GM18499 (cell line): ENCODE measurements at regions not wholly inside any gene's neighbourhood (a gene's known extent, or its start where the extent isn't known, plus 50 kb on each side); places are given as distances from the start of the nearest gene placed in this dataset.

Experiments
- ATAC-seq: cut with Tn5 transposase; IDR thresholded peaks from one replicate; pipeline ENCODE4 v1.9.1; 2021; ENCODE audit warnings: moderate number of reproducible peaks; ENCODE audit not compliant: insufficient read depth, unreplicated experiment

DNA sequence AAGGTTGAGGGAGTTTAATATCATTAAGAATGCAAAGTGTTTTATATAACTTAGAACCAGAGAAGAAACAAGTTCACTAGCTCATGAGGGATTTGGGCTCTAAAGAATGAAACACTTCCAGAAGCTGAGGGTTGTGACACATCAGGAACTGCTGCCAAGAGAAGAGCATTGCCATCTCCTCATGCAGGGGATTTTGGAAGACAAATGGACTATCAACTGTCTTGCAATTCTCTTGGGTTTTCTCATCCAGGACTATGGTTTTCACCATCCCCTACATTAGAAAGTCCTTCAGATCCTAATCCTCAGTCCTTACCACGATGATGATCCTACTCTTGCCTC, 59.7 kb upstream of the KL start:
- ATAC-seq, result no peak

DNA sequence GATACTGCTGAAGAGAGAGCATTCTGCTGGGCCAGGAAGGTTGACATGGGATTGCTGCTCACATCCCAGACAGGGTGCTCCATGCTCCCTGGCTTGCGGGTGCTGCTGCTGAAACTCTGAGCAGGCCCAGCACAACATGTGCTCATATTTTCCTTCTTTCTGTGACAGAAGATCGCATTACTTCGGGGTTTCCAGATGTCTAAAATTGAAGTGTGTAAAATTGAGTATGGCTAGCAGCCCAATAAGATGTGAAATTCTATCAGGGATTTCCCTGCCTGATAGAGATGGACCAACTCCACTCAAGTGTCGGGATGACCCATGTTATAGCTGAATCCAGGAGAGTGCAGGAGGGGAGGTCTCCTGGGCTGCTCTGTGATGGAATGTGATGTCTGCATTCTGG, 55.6 kb upstream of the KL start:
- no peak for ATAC-seq

DNA sequence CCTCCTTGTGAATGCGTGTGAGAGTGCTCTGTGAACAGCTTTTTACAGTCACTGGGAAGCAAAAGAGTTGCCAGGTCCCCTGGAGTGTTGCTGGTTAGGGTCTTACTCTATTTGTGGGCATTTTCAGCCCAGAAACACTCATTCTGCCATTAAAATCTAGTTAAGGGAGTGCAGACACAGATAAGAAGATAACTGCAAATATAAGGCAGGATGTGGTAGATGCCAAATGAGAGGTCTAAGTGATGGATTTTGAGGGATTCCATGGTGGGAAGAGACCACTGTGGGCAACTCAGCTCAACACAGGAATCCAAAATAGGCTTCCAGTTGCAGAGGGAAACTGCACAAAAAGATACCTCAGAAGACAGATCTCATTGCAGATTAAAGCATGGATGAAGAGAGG, 54.5 kb upstream of the KL start:
- no peak for ATAC-seq

DNA sequence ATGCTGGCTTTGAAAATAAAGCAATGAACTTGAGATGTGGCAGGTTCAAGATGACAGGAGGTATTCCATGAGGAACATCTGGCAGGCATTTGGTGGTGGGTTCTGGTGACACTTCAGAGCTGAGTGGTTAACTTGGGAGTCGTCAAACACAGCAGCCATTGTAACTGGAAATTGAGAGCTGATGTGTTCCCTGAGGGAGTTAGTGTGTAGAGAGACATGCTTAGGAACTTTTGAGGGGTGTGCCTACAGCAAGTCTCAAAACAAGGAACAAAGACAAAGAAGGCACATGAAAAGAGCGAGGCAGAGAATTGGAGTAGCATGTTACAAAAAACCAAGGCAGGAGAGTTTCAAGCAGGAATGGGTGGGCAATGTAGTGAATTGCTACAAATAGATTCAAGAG, 53.9 kb upstream of the KL start:
- ATAC-seq, result no peak

DNA sequence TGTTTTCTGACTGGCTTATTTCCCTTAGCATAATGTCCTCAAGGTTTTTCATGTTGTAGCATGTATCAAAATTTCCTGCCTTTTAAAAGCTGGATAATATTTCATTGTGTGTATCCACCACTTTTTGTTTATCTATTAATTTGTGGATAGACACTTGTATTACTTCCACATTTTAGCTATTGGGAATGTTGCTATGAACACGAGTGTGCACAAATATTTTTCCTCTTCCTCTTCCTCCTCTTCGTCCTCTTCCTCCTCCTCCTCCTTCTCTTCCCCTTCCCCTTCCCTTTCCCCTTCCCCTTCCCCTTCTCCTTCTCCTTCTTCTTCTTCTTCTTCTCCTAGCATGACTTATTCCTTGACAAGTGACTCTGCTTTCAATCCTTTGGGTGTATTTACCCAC, 51.2 kb upstream of the KL start:
- no peak for ATAC-seq
